HG03521 (cell line): ENCODE measurements at regions not wholly inside any gene's neighbourhood (a gene's known extent, or its start where the extent isn't known, plus 50 kb on each side); places are given as distances from the start of the nearest gene placed in this dataset.
A peak's percentile ranks its signal among the peaks of the same experiment; 100 is the strongest.

Experiments used
- ATAC-seq: cut with Tn5 transposase; IDR thresholded peaks from one replicate; pipeline ENCODE4 v1.9.1; 2021; ENCODE audit warnings: mild to moderate bottlenecking, moderate library complexity; ENCODE audit not compliant: unreplicated experiment

- no peak for ATAC-seq
Observed at GRCh38 chr15:31261266-31262142, 65.1 kb upstream of the KLF13 start.

- no peak for ATAC-seq
Observed at GRCh38 chr15:31262143-31262530, 64.5 kb upstream of the KLF13 start.

DNA sequence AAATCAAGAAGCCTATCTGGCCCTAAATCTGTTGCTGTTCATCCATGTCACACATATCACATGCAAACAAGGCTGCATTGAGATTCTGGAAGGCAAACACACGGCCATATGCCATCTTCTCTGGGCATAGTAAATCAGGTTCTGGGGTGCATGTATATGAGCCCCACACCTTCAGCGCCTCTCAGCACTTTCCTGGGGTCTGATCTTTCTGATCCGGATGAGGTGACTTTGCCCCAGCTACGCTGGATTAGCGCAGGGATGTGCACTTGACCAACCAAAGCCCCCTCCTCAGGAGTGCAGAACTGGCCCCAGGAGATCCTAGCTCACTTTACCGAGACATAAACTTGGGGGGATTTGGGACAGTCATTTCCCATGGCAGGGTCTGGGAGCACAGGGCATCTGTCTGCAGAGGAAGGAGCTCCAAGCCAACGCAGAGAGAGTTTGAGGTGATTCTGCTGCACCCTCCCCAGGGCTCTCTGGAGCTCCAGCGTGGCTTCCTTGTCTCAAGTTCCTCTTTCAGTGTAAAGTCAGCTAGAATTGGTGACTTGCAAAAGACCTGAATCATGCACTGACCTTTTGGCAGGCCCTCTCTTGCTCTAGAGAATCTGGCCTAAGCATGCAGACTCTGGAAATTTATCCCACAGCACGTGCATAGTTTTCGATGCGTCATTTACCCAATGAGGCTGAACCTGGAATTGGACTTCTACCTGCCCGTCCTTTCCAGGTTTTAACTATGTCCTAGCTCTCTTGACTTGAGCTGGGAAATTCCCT, 63.5 kb upstream of the KLF13 start:
- ATAC-seq: no peak

DNA sequence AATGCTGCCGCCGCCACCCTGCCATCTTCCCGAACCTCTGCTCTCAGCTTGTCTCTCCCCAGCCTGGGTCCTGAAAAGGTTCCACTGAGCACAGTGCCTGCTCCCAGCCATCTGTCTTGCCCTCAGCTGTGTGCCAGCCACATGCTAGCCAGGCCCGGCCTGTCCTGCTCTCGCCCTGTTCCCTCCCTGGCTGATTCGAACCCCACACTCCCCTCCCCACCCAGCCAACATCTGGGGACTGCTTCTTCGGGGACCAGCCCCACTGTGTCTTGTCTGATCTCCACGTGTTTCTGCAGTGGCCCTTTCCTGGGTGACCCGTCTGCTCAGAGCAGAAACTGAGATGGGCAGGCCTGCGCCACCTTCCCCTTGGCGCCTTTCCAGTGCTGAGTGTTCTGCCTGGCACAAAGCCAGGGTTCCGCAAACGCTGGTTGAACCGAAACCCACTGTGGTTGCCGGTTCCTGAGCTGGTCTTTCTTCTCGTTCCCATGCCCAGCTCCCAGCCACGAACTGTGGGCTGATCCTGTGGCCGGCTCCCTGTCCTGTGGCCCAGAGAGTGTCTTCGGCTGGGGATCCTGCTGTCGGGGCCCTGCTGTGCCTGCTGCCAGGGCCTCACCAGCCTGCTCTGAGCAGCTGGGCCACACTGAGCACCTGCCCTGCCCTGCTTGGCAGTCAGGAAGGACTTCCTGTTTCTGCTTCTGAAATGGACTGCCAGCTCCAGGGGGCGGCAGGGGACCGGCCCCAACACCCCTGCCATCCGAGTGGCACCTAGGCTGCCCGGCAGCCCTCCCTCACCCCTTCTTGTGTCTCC, 62.7 kb upstream of the KLF13 start:
- ATAC-seq: no peak

DNA sequence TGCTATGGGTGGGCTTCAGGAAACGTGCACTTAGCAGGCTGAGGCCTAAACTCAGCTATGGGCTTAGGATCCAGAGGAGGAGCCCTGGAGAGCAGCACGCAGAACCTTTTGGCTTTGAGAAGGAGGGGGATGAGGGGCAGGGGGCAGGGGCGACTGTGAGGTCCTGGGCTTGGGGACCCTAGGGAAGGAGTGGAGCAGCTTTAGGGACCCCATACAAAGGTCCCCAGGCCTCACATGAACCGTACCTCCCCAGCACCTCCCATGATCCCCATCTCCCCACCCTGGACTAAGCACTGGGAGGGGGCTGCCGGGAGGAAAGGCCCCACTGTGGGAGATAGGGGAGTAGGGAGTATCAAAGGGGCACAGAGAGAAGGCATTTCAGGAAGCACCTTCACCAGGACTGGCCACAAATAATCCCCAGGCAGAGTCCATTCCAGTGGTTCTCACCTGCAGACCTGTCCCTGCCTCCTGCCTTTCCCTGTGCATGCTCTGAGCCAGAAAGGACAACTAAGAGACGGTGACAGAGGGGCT, 62.0 kb upstream of the KLF13 start:
- no peak for ATAC-seq

GRCh38 chr15:31265090-31265870, 61.4 kb upstream of the KLF13 start:
- no peak for ATAC-seq

- ATAC-seq: peak; percentile 61
Observed at GRCh38 chr15:31265871-31266711, 60.5 kb upstream of the KLF13 start.

- peak; percentile 11 for ATAC-seq
Observed at GRCh38 chr15:31266712-31267111, 59.9 kb upstream of the KLF13 start.

DNA sequence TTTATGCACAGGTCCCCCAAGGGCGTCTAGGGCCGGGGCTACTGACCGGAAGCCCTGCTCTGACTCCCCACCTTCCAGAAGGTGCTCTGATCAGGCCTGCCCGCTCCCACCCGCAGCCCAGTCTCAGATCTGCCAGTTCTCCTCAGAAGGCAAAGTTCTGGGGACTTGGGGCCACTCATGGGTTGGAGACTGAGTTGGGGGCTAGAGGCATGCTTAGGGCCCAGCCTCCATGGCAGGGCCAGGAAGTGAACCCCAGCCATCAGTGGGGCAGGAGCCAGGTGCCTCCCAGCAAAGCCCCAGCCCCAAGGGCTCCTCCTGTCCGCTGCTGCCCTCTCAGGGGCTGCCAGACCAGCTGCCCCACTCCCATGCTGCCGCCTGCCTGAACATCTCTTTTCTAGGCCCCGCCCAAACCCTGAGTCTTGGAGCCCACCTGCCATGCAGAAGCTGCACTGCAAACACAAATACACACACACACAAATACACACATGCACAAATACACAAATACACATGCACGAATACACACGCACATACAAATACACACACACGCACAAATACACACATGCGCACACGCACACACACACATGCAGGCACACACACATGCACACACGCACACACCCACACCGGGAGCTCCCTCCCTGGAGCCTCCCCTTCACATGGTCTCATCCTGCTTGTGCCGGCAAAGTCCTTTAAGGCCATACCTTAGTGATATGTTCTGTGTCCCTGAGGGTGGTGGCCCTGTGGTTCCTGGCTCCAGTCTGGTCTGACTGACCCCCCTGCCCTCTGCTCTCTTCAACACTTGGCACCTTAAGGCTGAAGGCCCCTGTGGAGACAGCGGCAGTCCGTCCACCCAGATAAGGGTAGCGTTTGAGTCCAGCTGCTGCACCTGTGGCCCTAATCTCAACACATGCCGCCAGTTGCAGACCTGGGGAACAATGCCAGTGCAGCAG, 59.2 kb upstream of the KLF13 start:
- ATAC-seq: no peak

GRCh38 chr15:31268108-31268501, 58.5 kb upstream of the KLF13 start:
- no peak for ATAC-seq

- ATAC-seq: no peak
Observed at GRCh38 chr15:31268911-31269784, 57.5 kb upstream of the KLF13 start.

DNA sequence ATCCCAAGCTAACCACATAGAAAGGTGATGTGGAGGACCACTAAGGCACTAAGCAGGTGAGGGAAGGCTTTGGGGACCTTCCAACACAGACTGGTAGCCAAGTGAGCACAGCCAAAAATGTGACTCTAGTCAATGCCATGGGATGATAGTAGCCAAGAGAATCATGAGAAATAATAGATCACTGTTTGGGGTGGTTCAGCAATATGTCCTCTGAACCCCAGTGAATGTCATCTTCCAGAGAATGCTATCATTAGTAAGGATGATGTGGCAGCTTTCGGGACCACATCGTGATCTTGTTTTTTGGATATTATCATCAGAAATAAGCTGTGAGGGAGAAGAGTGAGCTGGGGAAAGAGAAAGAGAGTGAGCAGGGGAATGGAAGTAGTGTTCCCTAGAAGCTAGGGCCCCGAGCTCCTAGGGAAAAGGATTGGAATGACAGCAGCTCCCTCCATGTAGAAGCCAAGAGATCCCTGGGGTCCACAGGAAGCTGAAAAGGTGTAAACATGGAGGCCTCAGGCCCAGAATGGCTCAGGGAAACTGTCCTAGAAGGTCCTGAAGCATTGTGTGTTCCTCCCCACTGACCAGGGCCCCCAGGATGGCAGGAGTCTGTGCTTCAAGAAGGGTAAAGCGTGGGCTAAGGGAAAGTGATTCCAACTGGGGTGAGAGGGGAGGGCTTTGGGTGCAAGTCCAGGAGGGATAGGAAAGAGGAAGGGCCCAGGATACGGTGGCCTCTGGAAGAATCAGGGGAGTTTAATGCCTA, 56.6 kb upstream of the KLF13 start:
- no peak for ATAC-seq

GRCh38 chr15:31270767-31271166, 55.9 kb upstream of the KLF13 start:
- no peak for ATAC-seq

GRCh38 chr15:31271224-31271635, 55.4 kb upstream of the KLF13 start:
- no peak for ATAC-seq

GRCh38 chr15:31271711-31272557, 54.7 kb upstream of the KLF13 start:
- no peak for ATAC-seq
